ENCODE measurements at regions not wholly inside any gene's neighbourhood (a gene's known extent, or its start where the extent isn't known, plus 50 kb on each side); places are given as distances from the start of the nearest gene placed in this dataset.

- Histone ChIP-seq H3K9me3 (no peaks in the 10 kb centered on the region), H3K27ac (no peak overlapping the region), H3K36me3 (no peaks in the 10 kb centered on the region), H3K4me1 (no peaks in the 10 kb centered on the region), H3K27me3 (no peaks in the 10 kb centered on the region), H3K4me3 (no peak overlapping the region)
- intact Hi-C loops (cut with DNase I; ENCODE audit: low total_unique reads) (no loop called here), in situ Hi-C loops (cut with MboI; ENCODE audit: low pct_ligation_motif_present in 1 of 4, low pct_unique_long_range_greater_than_20kb in 1 of 4, low sequenced_read_pairs in 3 of 4) (no loop called here)
- 59 to 100% methylated on average over 1 to 8 of the region's 8 CpGs for WGBS, 2 donors (ENCODE audit: low coverage in 1 of 2)
- TF ChIP-seq POLR2A (IDR thresholded peaks at IDR 0.05) (no peak), EP300 (IDR thresholded peaks at IDR 0.05; ENCODE audit: low read depth) (no peak), POLR2AphosphoS5 (IDR thresholded peaks at IDR 0.05) (no peak)
- TF ChIP-seq, protein P1, sequence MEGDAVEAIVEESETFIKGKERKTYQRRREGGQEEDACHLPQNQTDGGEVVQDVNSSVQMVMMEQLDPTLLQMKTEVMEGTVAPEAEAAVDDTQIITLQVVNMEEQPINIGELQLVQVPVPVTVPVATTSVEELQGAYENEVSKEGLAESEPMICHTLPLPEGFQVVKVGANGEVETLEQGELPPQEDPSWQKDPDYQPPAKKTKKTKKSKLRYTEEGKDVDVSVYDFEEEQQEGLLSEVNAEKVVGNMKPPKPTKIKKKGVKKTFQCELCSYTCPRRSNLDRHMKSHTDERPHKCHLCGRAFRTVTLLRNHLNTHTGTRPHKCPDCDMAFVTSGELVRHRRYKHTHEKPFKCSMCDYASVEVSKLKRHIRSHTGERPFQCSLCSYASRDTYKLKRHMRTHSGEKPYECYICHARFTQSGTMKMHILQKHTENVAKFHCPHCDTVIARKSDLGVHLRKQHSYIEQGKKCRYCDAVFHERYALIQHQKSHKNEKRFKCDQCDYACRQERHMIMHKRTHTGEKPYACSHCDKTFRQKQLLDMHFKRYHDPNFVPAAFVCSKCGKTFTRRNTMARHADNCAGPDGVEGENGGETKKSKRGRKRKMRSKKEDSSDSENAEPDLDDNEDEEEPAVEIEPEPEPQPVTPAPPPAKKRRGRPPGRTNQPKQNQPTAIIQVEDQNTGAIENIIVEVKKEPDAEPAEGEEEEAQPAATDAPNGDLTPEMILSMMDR (IDR thresholded peaks at IDR 0.05) = no peak
- DNase-seq = no peak
Observed at GRCh38 chr15:68504681-68505170, 72.8 kb upstream of the ITGA11 start.

DNA sequence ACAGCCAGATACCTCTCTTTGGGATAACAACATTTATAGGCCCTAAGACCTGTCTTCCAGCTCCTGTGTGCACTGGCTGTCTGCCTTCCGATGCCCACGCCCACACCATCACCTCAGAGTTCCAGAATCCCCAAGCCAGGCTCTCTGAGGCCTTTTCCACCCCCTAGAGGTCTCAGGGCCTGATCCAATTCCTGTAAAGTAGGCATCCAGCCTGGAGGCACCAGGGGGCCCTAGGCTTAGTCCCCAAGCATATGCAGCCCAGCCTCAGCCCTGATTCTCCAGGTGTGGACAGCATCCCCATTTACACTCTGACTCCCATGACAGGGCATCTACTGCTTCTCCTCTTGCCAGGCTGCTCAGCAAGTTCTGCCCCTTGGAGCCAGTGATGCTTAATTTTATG is 72.7 kb upstream of the CORO2B start:
- no peak for TF ChIP-seq EP300 (IDR thresholded peaks at IDR 0.05; ENCODE audit: low read depth)
- no peak for TF ChIP-seq POLR2AphosphoS5 (IDR thresholded peaks at IDR 0.05)
- TF ChIP-seq, protein P1 (IDR thresholded peaks at IDR 0.05) = no peak
- Histone ChIP-seq H3K9me3 (no peaks in the 10 kb centered on the region), H3K36me3 (no peaks in the 10 kb centered on the region), H3K27me3 (no peaks in the 10 kb centered on the region), H3K27ac (no peak overlapping the region), H3K4me3 (no peak overlapping the region), H3K4me1 (no peaks in the 10 kb centered on the region)
- in situ Hi-C loops (cut with MboI; ENCODE audit: low pct_ligation_motif_present in 1 of 4, low pct_unique_long_range_greater_than_20kb in 1 of 4, low sequenced_read_pairs in 3 of 4) = no loop called here
- no peak for DNase-seq
- intact Hi-C loops (cut with DNase I; ENCODE audit: low total_unique reads) = no loop called here
- WGBS, 2 donors (ENCODE audit: low coverage in 1 of 2) = 86% methylated on average over 2 of the region's 2 CpGs; no CpG with 5 or more reads in 1 of the 2 donors

DNA sequence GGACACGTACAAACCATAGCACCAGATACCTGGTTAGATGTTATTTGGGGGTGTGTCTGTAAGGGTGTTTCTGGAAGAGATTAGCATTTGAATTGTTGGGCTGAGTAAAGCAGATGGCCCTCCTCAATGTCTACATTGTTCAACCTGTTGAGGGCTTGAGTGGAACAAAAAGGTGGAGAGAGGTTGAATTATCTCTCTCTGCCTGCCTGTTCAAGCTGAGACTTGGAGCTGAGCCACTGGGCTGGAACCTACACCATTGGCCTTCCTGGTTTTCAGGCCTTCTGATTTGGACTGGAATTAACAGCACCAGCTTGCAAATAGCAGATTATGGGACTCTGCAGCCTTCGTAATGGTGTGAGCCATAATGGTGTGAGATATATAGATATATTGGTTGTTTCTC is 71.3 kb upstream of the CORO2B start:
- Histone ChIP-seq H3K9me3 (no peaks in the 10 kb centered on the region), H3K4me3 (no peak overlapping the region), H3K27ac (no peak overlapping the region), H3K36me3 (no peaks in the 10 kb centered on the region), H3K4me1 (no peaks in the 10 kb centered on the region), H3K27me3 (no peaks in the 10 kb centered on the region)
- WGBS, 2 donors (ENCODE audit: low coverage in 1 of 2) = 94% methylated on average over 2 of the region's 2 CpGs; no CpG with 5 or more reads in 1 of the 2 donors
- no peak for DNase-seq
- intact Hi-C loops (cut with DNase I; ENCODE audit: low total_unique reads) (no loop called here), in situ Hi-C loops (cut with MboI; ENCODE audit: low pct_ligation_motif_present in 1 of 4, low pct_unique_long_range_greater_than_20kb in 1 of 4, low sequenced_read_pairs in 3 of 4) (no loop called here)
- no peak for TF ChIP-seq EP300 (IDR thresholded peaks at IDR 0.05; ENCODE audit: low read depth)
- TF ChIP-seq POLR2AphosphoS5 (IDR thresholded peaks at IDR 0.05) = no peak
- TF ChIP-seq, protein P1 (IDR thresholded peaks at IDR 0.05) = no peak
- TF ChIP-seq POLR2A (IDR thresholded peaks at IDR 0.05) = no peak

DNA sequence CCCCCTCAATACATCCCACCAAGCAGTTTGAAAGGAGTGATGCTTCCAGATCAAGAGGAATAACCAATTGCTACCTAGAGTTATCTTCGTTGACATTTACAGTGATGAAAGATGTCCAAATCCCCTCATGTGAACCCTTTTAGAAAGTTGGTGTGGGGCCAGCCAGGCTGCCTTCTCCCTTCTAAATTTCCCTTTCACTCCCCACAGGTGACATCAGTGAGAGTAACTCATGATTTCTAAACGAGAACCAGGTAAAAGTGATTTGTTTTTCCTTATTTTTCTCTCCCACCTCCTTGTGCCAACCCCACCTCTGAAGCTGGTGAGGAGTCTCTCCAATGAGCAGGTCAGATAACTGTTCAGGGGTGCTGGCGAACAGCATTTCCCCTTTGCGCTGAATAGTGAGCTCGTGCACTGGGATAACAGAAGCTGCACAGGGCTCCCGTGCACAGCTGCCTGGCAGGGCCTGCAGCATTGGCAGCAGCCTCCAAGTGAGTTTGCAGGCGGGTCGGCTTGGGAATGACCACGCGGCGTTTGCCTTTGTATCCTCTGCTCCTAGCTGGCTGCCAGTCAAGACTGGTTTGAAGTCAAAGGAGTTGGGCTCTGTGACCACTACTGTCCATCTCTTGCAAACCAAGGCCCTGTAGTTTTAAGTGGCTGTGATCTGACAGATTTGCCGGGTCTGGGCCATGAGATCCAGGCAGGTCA is 70.2 kb upstream of the CORO2B start:
- no peaks in the 10 kb centered on the region for H3K36me3 ChIP-seq
- in situ Hi-C loops (cut with MboI; ENCODE audit: low pct_ligation_motif_present in 1 of 4, low pct_unique_long_range_greater_than_20kb in 1 of 4, low sequenced_read_pairs in 3 of 4) = no loop called here
- H3K4me3 ChIP-seq = no peak overlapping the region
- WGBS, 2 donors (ENCODE audit: low coverage in 1 of 2) = 83 to 86% methylated on average over 4 to 12 of the region's 12 CpGs
- DNase-seq = no peak
- H3K27ac ChIP-seq = no peak overlapping the region
- no peaks in the 10 kb centered on the region for H3K27me3 ChIP-seq
- no peaks in the 10 kb centered on the region for H3K4me1 ChIP-seq
- TF ChIP-seq EP300 (IDR thresholded peaks at IDR 0.05; ENCODE audit: low read depth) (no peak), POLR2A (IDR thresholded peaks at IDR 0.05) (no peak), POLR2AphosphoS5 (IDR thresholded peaks at IDR 0.05) (no peak)
- TF ChIP-seq, protein P1 (IDR thresholded peaks at IDR 0.05) = no peak
- no peaks in the 10 kb centered on the region for H3K9me3 ChIP-seq
- intact Hi-C loops (cut with DNase I; ENCODE audit: low total_unique reads) = no loop called here
